Liver (tissue), 8 donors: ENCODE measurements at regions not wholly inside any gene's neighbourhood (a gene's known extent, or its start where the extent isn't known, plus 50 kb on each side); places are given as distances from the start of the nearest gene placed in this dataset.

ENCODE experiments used
- DNase-seq: peaks from one replicate; pipeline ENCODE4 v3.0.0-alpha.2; 2017; ENCODE audit warnings: low spot score
- H3K27ac ChIP-seq, 2 donors: one replicate each; pipeline ENCODE4 v1.7.0; 2013; ENCODE audit warnings: inconsistent platforms in 2 of 2, low read length in 2 of 2, control low read depth in 1 of 2, low read depth in 1 of 2, mild to moderate bottlenecking in 1 of 2
- H3K27me3 ChIP-seq, 4 donors: one replicate each; pipeline versions ENCODE4 v1.6.1 to v1.7.0; 2013; ENCODE audit warnings: low read length in 3 of 4, inconsistent platforms in 1 of 4, mild to moderate bottlenecking in 1 of 4, moderate library complexity in 1 of 4; ENCODE audit not compliant: control insufficient read depth in 4 of 4, insufficient read depth in 4 of 4
- H3K36me3 ChIP-seq, 4 donors: one replicate each; pipeline versions ENCODE4 v1.6.1 to v1.7.0; 2013; ENCODE audit warnings: low read length in 3 of 4, mild to moderate bottlenecking in 3 of 4, low read depth in 1 of 4, moderate library complexity in 1 of 4; ENCODE audit not compliant: control insufficient read depth in 4 of 4, insufficient read depth in 3 of 4
- H3K4me1 ChIP-seq, 4 donors: one replicate each; pipeline versions ENCODE4 v1.6.1 to v1.7.0; 2013; ENCODE audit warnings: low read length in 3 of 4, mild to moderate bottlenecking in 3 of 4, moderate library complexity in 1 of 4; ENCODE audit not compliant: control insufficient read depth in 4 of 4, insufficient read depth in 4 of 4
- H3K4me3 ChIP-seq, 3 donors: one replicate each; pipeline versions ENCODE4 v1.6.1 to v1.7.0; 2013; ENCODE audit warnings: low read length in 3 of 3, control low read depth in 1 of 3, low read depth in 1 of 3, mild to moderate bottlenecking in 1 of 3
- H3K9ac ChIP-seq, 2 donors: one replicate each; pipeline ENCODE4 v1.7.0; 2013; ENCODE audit warnings: low read length in 2 of 2, mild to moderate bottlenecking in 2 of 2, moderate library complexity in 2 of 2, control low read depth in 1 of 2, low read depth in 1 of 2
- H3K9me3 ChIP-seq, 4 donors: one replicate each; pipeline versions ENCODE4 v1.6.1 to v1.7.0; 2013; ENCODE audit warnings: low read length in 3 of 4; ENCODE audit not compliant: control insufficient read depth in 4 of 4
- ATF3 ChIP-seq: IDR thresholded peaks from 2 replicates; pipeline ENCODE4 v1.6.1; 2016; ENCODE audit warnings: antibody characterized with exemption
- CTCF ChIP-seq: fragments of 150-350 bp; IDR thresholded peaks from 2 replicates; pipeline ENCODE4 v1.5.1; 2017; ENCODE audit warnings: improper control_type of control experiment, low read depth, low read length; ENCODE audit not compliant: missing input control
- EGR1 ChIP-seq, 2 donors: IDR thresholded peaks; 2 replicates each; pipeline ENCODE4 v1.6.1; 2016 to 2018; ENCODE audit warnings: antibody characterized with exemption in 2 of 2, low read depth in 2 of 2
- FOXA1 ChIP-seq: IDR thresholded peaks from 2 replicates; pipeline ENCODE4 v1.6.1; 2016; ENCODE audit warnings: antibody characterized with exemption
- FOXA2 ChIP-seq: IDR thresholded peaks from 2 replicates; pipeline ENCODE4 v1.6.1; 2016; ENCODE audit warnings: antibody characterized with exemption
- GABPA ChIP-seq, 2 donors: IDR thresholded peaks in 1 of 2; conservative IDR thresholded peaks in 1 of 2; 2 replicates each; pipeline ENCODE4 v1.6.1; 2016; ENCODE audit warnings: antibody characterized with exemption in 2 of 2, mild to moderate bottlenecking in 1 of 2, moderate library complexity in 1 of 2
- HNF4A ChIP-seq, 2 donors: conservative IDR thresholded peaks; 2 replicates each; pipeline ENCODE4 v1.6.1; 2016; ENCODE audit warnings: antibody characterized with exemption in 2 of 2, mild to moderate bottlenecking in 2 of 2
- HNF4G ChIP-seq: IDR thresholded peaks from 2 replicates; pipeline ENCODE4 v1.6.1; 2016; ENCODE audit warnings: antibody characterized with exemption
- JUND ChIP-seq, 2 donors: IDR thresholded peaks; 2 replicates each; pipeline ENCODE4 v1.6.1; 2016; ENCODE audit warnings: antibody characterized with exemption in 2 of 2
- MAX ChIP-seq: IDR thresholded peaks from 2 replicates; pipeline ENCODE4 v1.6.1; 2016; ENCODE audit warnings: antibody characterized with exemption
- NR2F2 ChIP-seq: IDR thresholded peaks from 2 replicates; pipeline ENCODE4 v1.6.1; 2016; ENCODE audit warnings: antibody characterized with exemption
- RAD21 ChIP-seq, 2 donors: IDR thresholded peaks; 2 replicates each; pipeline ENCODE4 v1.6.1; 2016; ENCODE audit warnings: antibody characterized with exemption in 2 of 2, mild to moderate bottlenecking in 2 of 2
- RXRA ChIP-seq, 2 donors: IDR thresholded peaks; 2 replicates each; pipeline ENCODE4 v1.6.1; 2017 to 2018; ENCODE audit warnings: antibody characterized with exemption in 2 of 2, mild to moderate bottlenecking in 1 of 2
- SP1 ChIP-seq: IDR thresholded peaks from 2 replicates; pipeline ENCODE4 v1.6.1; 2018; ENCODE audit warnings: antibody characterized with exemption, mild to moderate bottlenecking
- TAF1 ChIP-seq: conservative IDR thresholded peaks from 2 replicates; pipeline ENCODE4 v1.6.1; 2016; ENCODE audit warnings: antibody characterized with exemption, mild to moderate bottlenecking
- YY1 ChIP-seq: IDR thresholded peaks from 2 replicates; pipeline ENCODE4 v1.6.1; 2016; ENCODE audit warnings: antibody characterized with exemption, mild to moderate bottlenecking
- ZBTB33 ChIP-seq: IDR thresholded peaks from 2 replicates; pipeline ENCODE4 v1.6.1; 2016; ENCODE audit warnings: antibody characterized with exemption
- WGBS: extraction: QIAGEN DNeasy Blood & Tissue Kit; methylation state at CpG from one replicate; pipeline ENCODE4 v1.1.7; 2013; 5-methylcytosine and 5-hydroxymethylcytosine counted together
- TF ChIP-seq, protein P1 (sequence below): IDR thresholded peaks from 2 replicates; pipeline ENCODE4 v1.6.1; 2016; ENCODE audit warnings: antibody characterized with exemption, mild to moderate bottlenecking
- donor health status: healthy.
- donor health status: healthy.
- donor health status: healthy.
- donor health status: healthy.
- donor health status: healthy.

DNA sequence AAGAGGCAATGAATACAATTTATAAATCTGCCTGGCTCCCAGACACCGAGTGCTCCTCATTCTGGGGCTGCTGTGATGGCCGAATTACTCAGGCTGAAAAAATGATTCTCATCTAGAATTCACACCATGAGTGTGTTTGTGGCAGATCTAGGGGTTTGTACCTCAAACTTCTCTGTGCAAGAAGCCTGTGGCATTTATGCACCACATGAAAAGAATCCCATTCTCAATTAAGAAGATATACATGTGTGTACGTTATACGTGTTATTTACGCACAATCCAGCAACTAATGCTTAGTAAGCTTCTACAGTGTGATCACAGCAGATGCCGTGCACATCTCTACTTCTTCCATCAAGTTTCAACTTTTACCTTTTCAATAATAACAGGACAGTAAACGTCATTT lies 476.8 kb downstream of the SHQ1 start:
- Histone ChIP-seq H3K27ac (no peak overlapping the region), H3K9ac (no peak overlapping the region), H3K4me1 (no peaks in the 10 kb centered on the region), H3K4me3 (no peak overlapping the region), H3K36me3 (no peaks in the 10 kb centered on the region), H3K27me3 (no peaks in the 10 kb centered on the region), H3K9me3 (no peaks in the 10 kb centered on the region)
- DNase-seq, result no peak
- TF ChIP-seq RAD21 (IDR thresholded peaks at IDR 0.05), result no peak
- TF ChIP-seq EGR1 (IDR thresholded peaks at IDR 0.05; ENCODE audit: low read depth in 2 of 2), result no peak
- no peak for TF ChIP-seq ZBTB33
- no peak for TF ChIP-seq ATF3
- TF ChIP-seq HNF4G, result no peak
- TF ChIP-seq, protein P1, sequence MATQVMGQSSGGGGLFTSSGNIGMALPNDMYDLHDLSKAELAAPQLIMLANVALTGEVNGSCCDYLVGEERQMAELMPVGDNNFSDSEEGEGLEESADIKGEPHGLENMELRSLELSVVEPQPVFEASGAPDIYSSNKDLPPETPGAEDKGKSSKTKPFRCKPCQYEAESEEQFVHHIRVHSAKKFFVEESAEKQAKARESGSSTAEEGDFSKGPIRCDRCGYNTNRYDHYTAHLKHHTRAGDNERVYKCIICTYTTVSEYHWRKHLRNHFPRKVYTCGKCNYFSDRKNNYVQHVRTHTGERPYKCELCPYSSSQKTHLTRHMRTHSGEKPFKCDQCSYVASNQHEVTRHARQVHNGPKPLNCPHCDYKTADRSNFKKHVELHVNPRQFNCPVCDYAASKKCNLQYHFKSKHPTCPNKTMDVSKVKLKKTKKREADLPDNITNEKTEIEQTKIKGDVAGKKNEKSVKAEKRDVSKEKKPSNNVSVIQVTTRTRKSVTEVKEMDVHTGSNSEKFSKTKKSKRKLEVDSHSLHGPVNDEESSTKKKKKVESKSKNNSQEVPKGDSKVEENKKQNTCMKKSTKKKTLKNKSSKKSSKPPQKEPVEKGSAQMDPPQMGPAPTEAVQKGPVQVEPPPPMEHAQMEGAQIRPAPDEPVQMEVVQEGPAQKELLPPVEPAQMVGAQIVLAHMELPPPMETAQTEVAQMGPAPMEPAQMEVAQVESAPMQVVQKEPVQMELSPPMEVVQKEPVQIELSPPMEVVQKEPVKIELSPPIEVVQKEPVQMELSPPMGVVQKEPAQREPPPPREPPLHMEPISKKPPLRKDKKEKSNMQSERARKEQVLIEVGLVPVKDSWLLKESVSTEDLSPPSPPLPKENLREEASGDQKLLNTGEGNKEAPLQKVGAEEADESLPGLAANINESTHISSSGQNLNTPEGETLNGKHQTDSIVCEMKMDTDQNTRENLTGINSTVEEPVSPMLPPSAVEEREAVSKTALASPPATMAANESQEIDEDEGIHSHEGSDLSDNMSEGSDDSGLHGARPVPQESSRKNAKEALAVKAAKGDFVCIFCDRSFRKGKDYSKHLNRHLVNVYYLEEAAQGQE, result no peak
- no peak for TF ChIP-seq FOXA2
- no peak for TF ChIP-seq RXRA (IDR thresholded peaks at IDR 0.05)
- 88% methylated on average over 7 of the region's 7 CpGs for whole genome bisulfite sequencing

- DNase-seq, result no peak
- H3K9ac ChIP-seq, result no peak overlapping the region
- H3K36me3 ChIP-seq, result no peaks in the 10 kb centered on the region
- H3K9me3 ChIP-seq, result no peaks in the 10 kb centered on the region
- TF ChIP-seq, protein P1, result no peak
- TF ChIP-seq RAD21 (IDR thresholded peaks at IDR 0.05) (no peak), EGR1 (IDR thresholded peaks at IDR 0.05; ENCODE audit: low read depth in 2 of 2) (no peak), NR2F2 (no peak), SP1 (no peak), ZBTB33 (no peak), CTCF (no peak), JUND (IDR thresholded peaks at IDR 0.05) (no peak), RXRA (IDR thresholded peaks at IDR 0.05) (no peak), TAF1 (no peak), MAX (no peak), HNF4G (no peak), HNF4A (conservative IDR thresholded peaks at IDR 0.05) (no peak), YY1 (no peak), FOXA2 (no peak), GABPA (IDR thresholded peaks at IDR 0.05 in 1 of 2, conservative IDR thresholded peaks at IDR 0.05 in 1 of 2) (no peak), ATF3 (no peak), FOXA1 (no peak)
- H3K4me3 ChIP-seq, result no peak overlapping the region
- no peaks in the 10 kb centered on the region for H3K4me1 ChIP-seq
- WGBS, result 96% methylated on average over 11 of the region's 11 CpGs
- no peak overlapping the region for H3K27ac ChIP-seq
- no peaks in the 10 kb centered on the region for H3K27me3 ChIP-seq
Observed at GRCh38 chr3:72370947-72371346, 477.3 kb downstream of the SHQ1 start.
